Loucy (cell line): ENCODE measurements at regions not wholly inside any gene's neighbourhood (a gene's known extent, or its start where the extent isn't known, plus 50 kb on each side); places are given as distances from the start of the nearest gene placed in this dataset.
"Not testable (repeated sequence)": the region's sequence is repeated elsewhere in the genome, so short reads cannot be mapped to it uniquely, and the experiment has no call there.

Experiments
- CTCF ChIP-seq: fragments of 200-600 bp; sonication (generic); conservative IDR thresholded peaks from 2 replicates; pipeline ENCODE4 v1.5.1; 2014; ENCODE audit warnings: mild to moderate bottlenecking, antibody characterized with exemption, low read length
- EZH2phosphoT487 ChIP-seq: fragments of 200-600 bp; IDR thresholded peaks from 2 replicates; pipeline ENCODE4 v1.6.1; 2018; ENCODE audit warnings: antibody characterized with exemption, mild to moderate bottlenecking, moderate library complexity, borderline replicate concordance

GRCh38 chr16:21543151-21543836 is 56.1 kb upstream of the METTL9 start:
- not testable (repeated sequence) for TF ChIP-seq CTCF, EZH2phosphoT487
